NCI-H2196 (cell line): ENCODE measurements at regions not wholly inside any gene's neighbourhood (a gene's known extent, or its start where the extent isn't known, plus 50 kb on each side); places are given as distances from the start of the nearest gene placed in this dataset.

Experiments
- DNase-seq: peaks from one replicate; lab custom pipeline; 2025; ENCODE audit not compliant: unreplicated experiment; lab: John Stamatoyannopoulos, UW

GRCh38 chr14:98544174-98544573 lies 727.8 kb downstream of the BCL11B start:
- DNase-seq, result no peak

- DNase-seq, result no peak
Observed at GRCh38 chr14:98545181-98545580, 726.8 kb downstream of the BCL11B start.

- no peak for DNase-seq
Observed at GRCh38 chr14:98548071-98548686, 723.8 kb downstream of the BCL11B start.

- no peak for DNase-seq
Observed at GRCh38 chr14:98551028-98551427, 721.0 kb downstream of the BCL11B start.

- DNase-seq, result no peak
Observed at GRCh38 chr14:98555440-98555839, 716.6 kb downstream of the BCL11B start.

- DNase-seq, result no peak
Observed at GRCh38 chr14:98564006-98564405, 708.0 kb downstream of the BCL11B start.

- DNase-seq, result no peak
Observed at GRCh38 chr14:98564541-98564940, 707.5 kb downstream of the BCL11B start.

GRCh38 chr14:98571104-98571503 lies 700.9 kb downstream of the BCL11B start:
- DNase-seq, result no peak

- no peak for DNase-seq
Observed at GRCh38 chr14:98573082-98573481, 698.9 kb downstream of the BCL11B start.

GRCh38 chr14:98576463-98576862 lies 695.5 kb downstream of the BCL11B start:
- no peak for DNase-seq

- DNase-seq, result no peak
Observed at GRCh38 chr14:98578204-98578603, 693.8 kb downstream of the BCL11B start.

- DNase-seq, result no peak
Observed at GRCh38 chr14:98579140-98579539, 692.9 kb downstream of the BCL11B start.

- no peak for DNase-seq
Observed at GRCh38 chr14:98580131-98580678, 691.8 kb downstream of the BCL11B start.

- DNase-seq, result no peak
Observed at GRCh38 chr14:98582276-98582675, 689.7 kb downstream of the BCL11B start.

- no peak for DNase-seq
Observed at GRCh38 chr14:98591161-98591560, 680.8 kb downstream of the BCL11B start.

- DNase-seq, result no peak
Observed at GRCh38 chr14:98592611-98593170, 679.3 kb downstream of the BCL11B start.

GRCh38 chr14:98593361-98593761 lies 678.6 kb downstream of the BCL11B start:
- no peak for DNase-seq

GRCh38 chr14:98594156-98594555 lies 677.8 kb downstream of the BCL11B start:
- no peak for DNase-seq

GRCh38 chr14:98598576-98598975 lies 673.4 kb downstream of the BCL11B start:
- no peak for DNase-seq

GRCh38 chr14:98599082-98599481 lies 672.9 kb downstream of the BCL11B start:
- DNase-seq, result no peak

- DNase-seq, result no peak
Observed at GRCh38 chr14:98602983-98603382, 669.0 kb downstream of the BCL11B start.

GRCh38 chr14:98605043-98605442 lies 667.0 kb downstream of the BCL11B start:
- DNase-seq, result no peak
